Endothelial cell of umbilical vein (primary cell): ENCODE measurements at regions not wholly inside any gene's neighbourhood (a gene's known extent, or its start where the extent isn't known, plus 50 kb on each side); places are given as distances from the start of the nearest gene placed in this dataset.

Experiments
- EZH2 ChIP-seq: IDR thresholded peaks from 2 replicates; pipeline ENCODE4 v1.6.1; 2012; ENCODE audit warnings: borderline replicate concordance, low read depth, mild to moderate bottlenecking, moderate library complexity, low read length, inconsistent platforms; ENCODE audit not compliant: severe bottlenecking
- FOS ChIP-seq: IDR thresholded peaks from 2 replicates; pipeline ENCODE4 v1.6.1; 2011; ENCODE audit warnings: mild to moderate bottlenecking, low read length, moderate library complexity, borderline replicate concordance; ENCODE audit not compliant: insufficient read depth
- MYC ChIP-seq: IDR thresholded peaks from one replicate; pipeline ENCODE4 v1.6.1; 2011; ENCODE audit warnings: mild to moderate bottlenecking, low read depth, low read length
- POLR2A ChIP-seq: IDR thresholded peaks from 2 replicates; pipeline ENCODE4 v1.6.1; 2012; ENCODE audit warnings: low read depth, mild to moderate bottlenecking, control low read depth, low read length
- POLR2AphosphoS5 ChIP-seq: IDR thresholded peaks from 2 replicates; pipeline ENCODE4 v1.6.1; 2012; ENCODE audit warnings: low read depth, mild to moderate bottlenecking, control low read depth, low read length, moderate library complexity; ENCODE audit not compliant: insufficient read depth
- TF ChIP-seq, protein P1 (sequence below), 2 donors: IDR thresholded peaks; 1 replicate in 1 of 2; 2 replicates in 1 of 2; pipeline ENCODE4 v1.5.1; 2011; ENCODE audit warnings: low read length in 2 of 2, mild to moderate bottlenecking in 2 of 2, moderate library complexity in 2 of 2, control low read depth in 1 of 2, inconsistent platforms in 1 of 2, low read depth in 1 of 2; ENCODE audit not compliant: insufficient read depth in 1 of 2; ENCODE audit errors: extremely low read depth in 1 of 2
- TF ChIP-seq, protein P2 (sequence below): IDR thresholded peaks from 2 replicates; pipeline ENCODE4 v1.6.1; 2011; ENCODE audit not compliant: insufficient read depth, insufficient read length

DNA sequence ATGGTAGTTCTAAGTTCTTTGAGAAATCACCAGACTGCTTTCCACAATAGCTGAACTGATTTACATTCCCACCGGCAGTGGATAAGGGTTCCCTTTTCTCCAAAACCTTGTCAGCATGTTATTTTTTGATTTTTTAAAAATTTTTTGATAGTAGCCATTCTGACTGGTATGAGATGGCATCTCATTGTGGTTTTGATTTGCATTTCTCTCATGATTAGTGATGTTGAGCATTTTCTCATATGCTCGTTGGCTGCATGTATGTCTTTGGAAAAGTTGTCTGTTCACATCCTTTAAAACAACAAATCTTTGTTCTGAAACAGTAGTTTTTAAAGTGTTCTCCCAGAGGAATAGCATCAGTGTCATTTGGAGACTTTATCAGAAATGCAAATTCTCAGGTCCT lies 77.5 kb upstream of the POMP start:
- no peak for TF ChIP-seq POLR2A
- TF ChIP-seq, protein P1, sequence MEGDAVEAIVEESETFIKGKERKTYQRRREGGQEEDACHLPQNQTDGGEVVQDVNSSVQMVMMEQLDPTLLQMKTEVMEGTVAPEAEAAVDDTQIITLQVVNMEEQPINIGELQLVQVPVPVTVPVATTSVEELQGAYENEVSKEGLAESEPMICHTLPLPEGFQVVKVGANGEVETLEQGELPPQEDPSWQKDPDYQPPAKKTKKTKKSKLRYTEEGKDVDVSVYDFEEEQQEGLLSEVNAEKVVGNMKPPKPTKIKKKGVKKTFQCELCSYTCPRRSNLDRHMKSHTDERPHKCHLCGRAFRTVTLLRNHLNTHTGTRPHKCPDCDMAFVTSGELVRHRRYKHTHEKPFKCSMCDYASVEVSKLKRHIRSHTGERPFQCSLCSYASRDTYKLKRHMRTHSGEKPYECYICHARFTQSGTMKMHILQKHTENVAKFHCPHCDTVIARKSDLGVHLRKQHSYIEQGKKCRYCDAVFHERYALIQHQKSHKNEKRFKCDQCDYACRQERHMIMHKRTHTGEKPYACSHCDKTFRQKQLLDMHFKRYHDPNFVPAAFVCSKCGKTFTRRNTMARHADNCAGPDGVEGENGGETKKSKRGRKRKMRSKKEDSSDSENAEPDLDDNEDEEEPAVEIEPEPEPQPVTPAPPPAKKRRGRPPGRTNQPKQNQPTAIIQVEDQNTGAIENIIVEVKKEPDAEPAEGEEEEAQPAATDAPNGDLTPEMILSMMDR (IDR thresholded peaks at IDR 0.05; ENCODE audit: extremely low read depth in 1 of 2, insufficient read depth in 1 of 2, low read depth in 1 of 2, low read length in 2 of 2) = no peak
- TF ChIP-seq, protein P2, sequence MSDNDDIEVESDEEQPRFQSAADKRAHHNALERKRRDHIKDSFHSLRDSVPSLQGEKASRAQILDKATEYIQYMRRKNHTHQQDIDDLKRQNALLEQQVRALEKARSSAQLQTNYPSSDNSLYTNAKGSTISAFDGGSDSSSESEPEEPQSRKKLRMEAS = no peak
- TF ChIP-seq EZH2 = no peak
- TF ChIP-seq MYC = no peak
- TF ChIP-seq FOS = no peak
- TF ChIP-seq POLR2AphosphoS5 = no peak
